K562 (cell line): ENCODE measurements at regions not wholly inside any gene's neighbourhood (a gene's known extent, or its start where the extent isn't known, plus 50 kb on each side); places are given as distances from the start of the nearest gene placed in this dataset.

Source experiments
- ATAC-seq: fragments of 200-7000 bp; cut with Tn5 transposase; 3 replicates; pipeline ENCODE4 v1.9.1; 2020; ENCODE audit warnings: moderate library complexity
- BruUV-seq: library from RNA; stranded (reverse); fragments of 400-500 nt; replicated peaks from 2 replicates; lab custom pipeline; 2021; lab: Mats Ljungman, UMichigan
- CTCF ChIA-PET: fragments of 300-600 bp; formaldehyde crosslinking; extraction: SDS; loops from one replicate; lab custom pipeline; 2021; ENCODE audit warnings: low intra/inter-chr PET ratio; lab: Yijun Ruan, JAX
- POLR2A ChIA-PET: fragments of 300-600, 350-650 bp; sonication (Branson Sonifier 250); formaldehyde crosslinking; extraction: SDS; loops from one replicate; lab custom pipeline; 2021; ENCODE audit warnings: antibody characterized with exemption, inconsistent platforms; lab: Yijun Ruan, JAX
- DNase-seq, 4 experiments: peaks; one replicate each; pipeline versions ENCODE4 v3.0.0 to v3.0.0-alpha.2; 2011 to 2018; ENCODE audit warnings: low spot score in 3 of 4, mixed read lengths in 3 of 4; ENCODE audit errors: extremely low read depth in 1 of 4
- FAIRE-seq: peaks from 2 replicates; lab custom pipeline; 2011; peaks lifted over from hg19 to GRCh38; lab: Jason Lieb, UNC
- H2AFZ ChIP-seq: 2 replicates; pipeline ENCODE4 v1.6.0; 2011; ENCODE audit warnings: low read depth, low read length, control low read depth, inconsistent platforms
- H3K27ac ChIP-seq: fragments of 200-600 bp; 3 replicates; pipeline ENCODE4 v1.8.0; 2011; ENCODE audit warnings: low read depth, mild to moderate bottlenecking, control low read depth, inconsistent platforms, low read length, moderate library complexity, mixed read lengths; ENCODE audit errors: extremely low read depth
- H3K27me3 ChIP-seq, 2 experiments: fragments of 300-600 bp in 1 of 2; 2 replicates in 1 of 2; 3 replicates in 1 of 2; pipeline versions ENCODE4 v1.6.0 to v1.8.0; 2011; ENCODE audit warnings: inconsistent platforms in 2 of 2, low read length in 2 of 2, mild to moderate bottlenecking in 1 of 2, mixed read lengths in 1 of 2, moderate library complexity in 1 of 2; ENCODE audit not compliant: control insufficient read depth in 2 of 2, insufficient read depth in 2 of 2
- H3K36me3 ChIP-seq: fragments of 300-600 bp; 3 replicates; pipeline ENCODE4 v1.8.0; 2011; ENCODE audit warnings: mild to moderate bottlenecking, low read length, inconsistent platforms; ENCODE audit not compliant: control insufficient read depth, insufficient read depth
- H3K4me1 ChIP-seq, 2 experiments: fragments of 200-600 bp in 1 of 2; replicated peaks in 1 of 2; 2 replicates in 1 of 2; 3 replicates in 1 of 2; pipeline versions ENCODE4 v1.5.1 to v1.8.0; 2011; ENCODE audit warnings: inconsistent platforms in 2 of 2, low read length in 2 of 2, mild to moderate bottlenecking in 1 of 2, mixed read lengths in 1 of 2, moderate library complexity in 1 of 2; ENCODE audit not compliant: control insufficient read depth in 2 of 2, insufficient read depth in 2 of 2
- H3K4me2 ChIP-seq: 2 replicates; pipeline ENCODE4 v1.6.1; 2011; ENCODE audit warnings: low read length, control low read depth, inconsistent platforms, mixed read lengths; ENCODE audit not compliant: insufficient read depth
- H3K4me3 ChIP-seq: fragments of 200-600 bp; sonication (generic), shearing (Covaris generic); 2 replicates; pipeline ENCODE4 v1.5.1; 2016; ENCODE audit warnings: control low read depth, inconsistent platforms
- H3K79me2 ChIP-seq: fragments of 200-600 bp; 3 replicates; pipeline ENCODE4 v1.8.0; 2011; ENCODE audit warnings: low read length, inconsistent platforms; ENCODE audit not compliant: control insufficient read depth, insufficient read depth
- H3K9ac ChIP-seq, 2 experiments: 2 replicates each; pipeline versions ENCODE4 v1.6.0 to v1.6.1; 2011; ENCODE audit warnings: low read depth in 2 of 2, low read length in 2 of 2, control low read depth in 1 of 2, inconsistent platforms in 1 of 2, mild to moderate bottlenecking in 1 of 2, mixed read lengths in 1 of 2; ENCODE audit not compliant: insufficient read depth in 1 of 2
- H3K9me1 ChIP-seq: one replicate; pipeline ENCODE4 v1.6.0; 2011; ENCODE audit warnings: inconsistent platforms, mild to moderate bottlenecking, low read length, moderate library complexity; ENCODE audit not compliant: control insufficient read depth, insufficient read depth
- H3K9me3 ChIP-seq: replicated peaks from 2 replicates; pipeline ENCODE4 v1.5.1; 2011; ENCODE audit warnings: low read depth, low read length, inconsistent platforms; ENCODE audit not compliant: control insufficient read depth, insufficient read depth
- H4K20me1 ChIP-seq: replicated peaks from 2 replicates; pipeline ENCODE4 v1.6.1; 2011; ENCODE audit warnings: low read length, inconsistent platforms, mixed read lengths; ENCODE audit not compliant: control insufficient read depth, insufficient read depth
- BCL6 ChIP-seq: fragments of 250-450 bp; sonication (Bioruptor Pico); IDR thresholded peaks from 2 replicates; pipeline ENCODE4 v1.4.0; 2020
- BCOR ChIP-seq: fragments of 450-650 bp; IDR thresholded peaks from 2 replicates; pipeline ENCODE4 v1.6.1; 2016
- BRF1 ChIP-seq: IDR thresholded peaks from 3 replicates; pipeline ENCODE4 v1.6.1; 2011; ENCODE audit warnings: borderline replicate concordance, mild to moderate bottlenecking; ENCODE audit not compliant: insufficient read length; ENCODE audit errors: extremely low read depth
- HOXB6 ChIP-seq: fragments of 250-450 bp; sonication (Bioruptor Pico); IDR thresholded peaks from 2 replicates; pipeline ENCODE4 v1.5.1; 2022; ENCODE audit warnings: mild to moderate bottlenecking, borderline replicate concordance
- KLF13 ChIP-seq: fragments of 450-650 bp; IDR thresholded peaks from 2 replicates; pipeline ENCODE4 v1.6.1; 2016; ENCODE audit warnings: missing genetic modification characterization, low read depth, mild to moderate bottlenecking, missing compliant biosample characterization, moderate library complexity, borderline replicate concordance
- NR4A1 ChIP-seq, 2 experiments: fragments of 250-450 bp in 1 of 2; fragments of 450-650 bp in 1 of 2; sonication (Bioruptor Pico) in 1 of 2; IDR thresholded peaks; 2 replicates each; pipeline versions ENCODE4 v1.4.0 to v1.6.1; 2016 to 2020; ENCODE audit warnings: mild to moderate bottlenecking in 2 of 2, missing compliant biosample characterization in 1 of 2, missing genetic modification characterization in 1 of 2, moderate library complexity in 1 of 2
- RBM14 ChIP-seq: fragments of 200-400 bp; formaldehyde crosslinking; IDR thresholded peaks from 2 replicates; pipeline ENCODE4 v1.6.1; 2018; ENCODE audit warnings: low read depth, mild to moderate bottlenecking, low read length, moderate library complexity, borderline replicate concordance; ENCODE audit not compliant: insufficient read depth
- RFX5 ChIP-seq: IDR thresholded peaks from 2 replicates; pipeline ENCODE4 v1.6.1; 2011; ENCODE audit warnings: low read depth, mild to moderate bottlenecking, improper control_type of control experiment, low read length
- RUNX1 ChIP-seq: sonication (generic); IDR thresholded peaks from 2 replicates; pipeline ENCODE4 v1.6.1; 2016; ENCODE audit warnings: antibody characterized with exemption, low read depth
- SMARCE1 ChIP-seq: fragments of 450-650 bp; IDR thresholded peaks from 2 replicates; pipeline ENCODE4 v1.7.1; 2016; ENCODE audit warnings: mild to moderate bottlenecking
- SNIP1 ChIP-seq: fragments of 450-650 bp; IDR thresholded peaks from 2 replicates; pipeline ENCODE4 v1.7.1; 2017; ENCODE audit warnings: low read depth, mild to moderate bottlenecking
- TEAD1 ChIP-seq, 2 experiments: fragments of 450-650 bp in 1 of 2; sonication (generic) in 1 of 2; formaldehyde crosslinking; IDR thresholded peaks; 2 replicates each; pipeline versions ENCODE4 v1.4.0 to v1.8.0; 2020 to 2022; ENCODE audit warnings: mild to moderate bottlenecking in 2 of 2, missing genetic modification reagents in 1 of 2
- YY1 ChIP-seq, 3 experiments: IDR thresholded peaks; 2 replicates each; pipeline ENCODE4 v1.6.1; 2011; ENCODE audit warnings: low read length in 2 of 3, mild to moderate bottlenecking in 2 of 3, moderate library complexity in 2 of 3, borderline replicate concordance in 1 of 3, control low read depth in 1 of 3, low read depth in 1 of 3; ENCODE audit not compliant: insufficient read depth in 3 of 3, insufficient replicate concordance in 2 of 3, control insufficient read depth in 1 of 3, insufficient read length in 1 of 3; ENCODE audit errors: extremely low read depth in 1 of 3
- ZNF24 ChIP-seq: fragments of 450-650 bp; IDR thresholded peaks from 2 replicates; pipeline ENCODE4 v1.6.1; 2016
- ZNF444 ChIP-seq: fragments of 250-450 bp; sonication (Bioruptor Pico); IDR thresholded peaks from 2 replicates; pipeline ENCODE4 v1.4.0; 2020; ENCODE audit warnings: mild to moderate bottlenecking, moderate library complexity
- ZNF57 ChIP-seq: fragments of 450-650 bp; formaldehyde crosslinking; IDR thresholded peaks from 2 replicates; pipeline ENCODE4 v1.4.0; 2020; ENCODE audit warnings: mild to moderate bottlenecking, moderate library complexity
- ZNF766 ChIP-seq: fragments of 200-800 bp; sonication (Bioruptor generic); conservative IDR thresholded peaks from 2 replicates; pipeline ENCODE4 v1.6.1; 2016; ENCODE audit warnings: missing genetic modification characterization, missing compliant biosample characterization
- WGBS: fragments of 100-300 bp; shearing (Covaris generic); methylation state at CpG from one replicate; pipeline ENCODE4 v1.1.6; 2016; ENCODE audit warnings: low coverage, mixed read lengths; ENCODE audit not compliant: insufficient coverage; ENCODE audit errors: missing lambda C conversion rate; 5-methylcytosine and 5-hydroxymethylcytosine counted together
- in situ Hi-C: fragments of 300-500 bp; cut with MboI; formaldehyde crosslinking; loops from 4 replicates; pipeline ENCODE4 v1.15.0; 2018; ENCODE audit warnings: inconsistent platforms, mixed read lengths
- intact Hi-C: fragments of 100-400 bp; cut with micrococcal nuclease; formaldehyde crosslinking; loops from 2 replicates; pipeline ENCODE4 v1.14.2; 2022
- TF ChIP-seq, protein P1 (sequence below): fragments of 450-650 bp; IDR thresholded peaks from 2 replicates; pipeline ENCODE4 v1.6.1; 2017; ENCODE audit warnings: mild to moderate bottlenecking, moderate library complexity

DNA sequence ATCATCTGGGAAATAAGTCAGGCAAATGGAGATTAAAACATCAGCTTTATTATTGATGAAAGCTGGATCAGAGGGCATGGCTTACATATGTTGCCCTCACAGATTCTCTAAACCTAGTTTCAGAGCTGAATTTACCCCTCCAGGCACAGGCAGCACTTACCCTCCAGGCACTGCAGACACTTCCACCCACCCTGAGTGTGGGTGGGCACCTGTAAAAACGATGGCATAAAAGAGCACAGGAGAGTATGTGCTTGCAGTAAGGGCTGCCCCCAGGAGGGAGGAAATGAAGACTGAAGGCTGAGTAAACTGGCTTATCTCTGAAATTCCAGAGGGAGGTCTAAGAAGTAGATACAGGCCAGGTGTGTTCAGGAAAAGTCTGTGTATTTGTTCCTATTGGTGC, 185.0 kb upstream of the HTR2A start:
- POLR2A ChIA-PET, result no interaction called here
- Histone ChIP-seq H3K36me3 (no peaks in the 10 kb centered on the region), H3K27me3 (no peaks in the 10 kb centered on the region), H2AFZ (no peak overlapping the region), H3K9me1 (no peaks in the 10 kb centered on the region), H3K4me3 (no peak overlapping the region), H4K20me1 (no peaks in the 10 kb centered on the region), H3K27ac (no peak overlapping the region), H3K9me3 (no peaks in the 10 kb centered on the region), H3K9ac (no peak overlapping the region), H3K4me2 (no peak overlapping the region), H3K79me2 (no peaks in the 10 kb centered on the region), H3K4me1 (no peaks in the 10 kb centered on the region)
- FAIRE-seq (no peak), DNase-seq (no peak), ATAC-seq (no peak)
- CTCF ChIA-PET, result no interaction called here
- 0% methylated on average over 1 of the region's 1 CpG for WGBS
- no TSS peak for BruUV-seq
- intact Hi-C loops, result no loop called here
- in situ Hi-C loops, result no loop called here
- TF ChIP-seq ZNF444 (CRISPR knock-in tag), result no peak
- TF ChIP-seq, protein P1, sequence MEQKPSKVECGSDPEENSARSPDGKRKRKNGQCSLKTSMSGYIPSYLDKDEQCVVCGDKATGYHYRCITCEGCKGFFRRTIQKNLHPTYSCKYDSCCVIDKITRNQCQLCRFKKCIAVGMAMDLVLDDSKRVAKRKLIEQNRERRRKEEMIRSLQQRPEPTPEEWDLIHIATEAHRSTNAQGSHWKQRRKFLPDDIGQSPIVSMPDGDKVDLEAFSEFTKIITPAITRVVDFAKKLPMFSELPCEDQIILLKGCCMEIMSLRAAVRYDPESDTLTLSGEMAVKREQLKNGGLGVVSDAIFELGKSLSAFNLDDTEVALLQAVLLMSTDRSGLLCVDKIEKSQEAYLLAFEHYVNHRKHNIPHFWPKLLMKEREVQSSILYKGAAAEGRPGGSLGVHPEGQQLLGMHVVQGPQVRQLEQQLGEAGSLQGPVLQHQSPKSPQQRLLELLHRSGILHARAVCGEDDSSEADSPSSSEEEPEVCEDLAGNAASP, result no peak
- no peak for TF ChIP-seq KLF13 (tag)
- no peak for TF ChIP-seq ZNF24
- TF ChIP-seq RUNX1, result no peak
- no peak for TF ChIP-seq TEAD1 (CRISPR knock-in tag; IDR thresholded peaks at IDR 0.05)
- TF ChIP-seq SMARCE1, result no peak
- TF ChIP-seq BCOR, result no peak
- TF ChIP-seq ZNF57, result no peak
- no peak for TF ChIP-seq ZNF766
- TF ChIP-seq RBM14, result no peak
- no peak for TF ChIP-seq SNIP1
- no peak for TF ChIP-seq BRF1
- TF ChIP-seq HOXB6, result no peak
- no peak for TF ChIP-seq NR4A1 (CRISPR knock-in tag; IDR thresholded peaks at IDR 0.05)
- TF ChIP-seq NR4A1 (tag; IDR thresholded peaks at IDR 0.05), result no peak
- TF ChIP-seq RFX5, result no peak
- no peak for TF ChIP-seq YY1 (IDR thresholded peaks at IDR 0.05; ENCODE audit: borderline replicate concordance in 1 of 3, control insufficient read depth in 1 of 3, extremely low read depth in 1 of 3, insufficient read depth in 3 of 3, insufficient read length in 1 of 3, insufficient replicate concordance in 2 of 3, low read depth in 1 of 3, low read length in 2 of 3)
- TF ChIP-seq BCL6 (CRISPR knock-in tag), result no peak
